G401.6 (cell line): ENCODE measurements at regions not wholly inside any gene's neighbourhood (a gene's known extent, or its start where the extent isn't known, plus 50 kb on each side); places are given as distances from the start of the nearest gene placed in this dataset.

Source experiments
- FAIRE-seq: peaks from 2 replicates; lab custom pipeline; 2012; peaks lifted over from hg19 to GRCh38; lab: Jason Lieb, UNC

- FAIRE-seq: no peak
Measured at GRCh38 chr3:117977504-117978228, 1057.0 kb downstream of the IGSF11 start.

- FAIRE-seq: no peak
Measured at GRCh38 chr3:117979466-117979865, 1055.2 kb downstream of the IGSF11 start.

GRCh38 chr3:117987256-117987655 is 1047.4 kb downstream of the IGSF11 start:
- no peak for FAIRE-seq

GRCh38 chr3:117989982-117990381 is 1044.7 kb downstream of the IGSF11 start:
- no peak for FAIRE-seq

- FAIRE-seq: no peak
Measured at GRCh38 chr3:117990627-117991026, 1044.0 kb downstream of the IGSF11 start.

GRCh38 chr3:117995842-117996437 is 1038.7 kb downstream of the IGSF11 start:
- FAIRE-seq: no peak

- FAIRE-seq: no peak
Measured at GRCh38 chr3:117997201-117998049, 1037.2 kb downstream of the IGSF11 start.

GRCh38 chr3:117998071-117998470 is 1036.6 kb downstream of the IGSF11 start:
- FAIRE-seq: no peak

- FAIRE-seq: no peak
Measured at GRCh38 chr3:118000219-118000618, 1034.4 kb downstream of the IGSF11 start.

GRCh38 chr3:118001380-118001779 is 1033.3 kb downstream of the IGSF11 start:
- FAIRE-seq: no peak

GRCh38 chr3:118011910-118012309 is 1022.7 kb downstream of the IGSF11 start:
- no peak for FAIRE-seq

- FAIRE-seq: no peak
Measured at GRCh38 chr3:118029049-118029448, 1005.6 kb downstream of the IGSF11 start.

- FAIRE-seq: no peak
Measured at GRCh38 chr3:118036215-118036614, 998.4 kb downstream of the IGSF11 start.

- no peak for FAIRE-seq
Measured at GRCh38 chr3:118055381-118055780, 979.3 kb downstream of the IGSF11 start.

- no peak for FAIRE-seq
Measured at GRCh38 chr3:118057086-118057485, 977.6 kb downstream of the IGSF11 start.

GRCh38 chr3:118059096-118059495 is 975.5 kb downstream of the IGSF11 start:
- no peak for FAIRE-seq

- FAIRE-seq: no peak
Measured at GRCh38 chr3:118067439-118067838, 967.2 kb downstream of the IGSF11 start.

GRCh38 chr3:118075873-118076272 is 958.8 kb downstream of the IGSF11 start:
- no peak for FAIRE-seq

GRCh38 chr3:118077332-118077731 is 957.3 kb downstream of the IGSF11 start:
- no peak for FAIRE-seq

- FAIRE-seq: no peak
Measured at GRCh38 chr3:118080889-118081288, 953.8 kb downstream of the IGSF11 start.

GRCh38 chr3:118088696-118089095 is 946.0 kb downstream of the IGSF11 start:
- no peak for FAIRE-seq

- no peak for FAIRE-seq
Measured at GRCh38 chr3:118089563-118089962, 945.1 kb downstream of the IGSF11 start.

GRCh38 chr3:118097226-118097625 is 937.4 kb downstream of the IGSF11 start:
- no peak for FAIRE-seq
